ENCODE measurements at regions not wholly inside any gene's neighbourhood (a gene's known extent, or its start where the extent isn't known, plus 50 kb on each side); places are given as distances from the start of the nearest gene placed in this dataset.

GRCh38 chr5:3099526-3099925 is 348.0 kb upstream of the IRX2 start:
- TF ChIP-seq CTCF (IDR thresholded peaks at IDR 0.05) (no peak), CHD4 (IDR thresholded peaks at IDR 0.05; ENCODE audit: borderline replicate concordance) (no peak), POLR2A (IDR thresholded peaks at IDR 0.05; ENCODE audit: low read length) (no peak), ZC3H11A (IDR thresholded peaks at IDR 0.05) (no peak), TP53 (CRISPR knock-in tag; IDR thresholded peaks at IDR 0.05) (no peak)

Data from A549 (cell line).